NCI-H2196 treated with DMSO at 0.1 percent for 48 hours (cell line): ENCODE measurements at regions not wholly inside any gene's neighbourhood (a gene's known extent, or its start where the extent isn't known, plus 50 kb on each side); places are given as distances from the start of the nearest gene placed in this dataset.
A peak's percentile ranks its signal among the peaks of the same experiment; 100 is the strongest.
"Not testable (repeated sequence)": the region's sequence is repeated elsewhere in the genome, so short reads cannot be mapped to it uniquely, and the experiment has no call there.

Experiments
- DNase-seq: peaks from one replicate; lab custom pipeline; 2025; ENCODE audit not compliant: unreplicated experiment; lab: John Stamatoyannopoulos, UW

GRCh38 chr15:60130821-60131220, 126.7 kb downstream of the FOXB1 start:
- DNase-seq = no peak

GRCh38 chr15:60134609-60135008, 130.5 kb downstream of the FOXB1 start:
- DNase-seq = no peak

- no peak for DNase-seq
These were observed 131.8 kb downstream of the FOXB1 start for GRCh38 chr15:60135961-60136360.

GRCh38 chr15:60137711-60138396, 133.7 kb downstream of the FOXB1 start:
- no peak for DNase-seq

GRCh38 chr15:60138397-60138968, 134.4 kb downstream of the FOXB1 start:
- DNase-seq = no peak

GRCh38 chr15:60152386-60152785, 148.3 kb downstream of the FOXB1 start:
- DNase-seq = no peak

GRCh38 chr15:60154764-60155325, 150.7 kb downstream of the FOXB1 start:
- DNase-seq = no peak

- DNase-seq = no peak
These were observed 151.6 kb downstream of the FOXB1 start for GRCh38 chr15:60155661-60156060.

GRCh38 chr15:60160909-60161308, 156.8 kb downstream of the FOXB1 start:
- DNase-seq = no peak

GRCh38 chr15:60161704-60162103, 157.6 kb downstream of the FOXB1 start:
- no peak for DNase-seq

GRCh38 chr15:60162251-60162967, 158.3 kb downstream of the FOXB1 start:
- DNase-seq = no peak

- no peak for DNase-seq
These were observed 158.9 kb downstream of the FOXB1 start for GRCh38 chr15:60162968-60163355.

- no peak for DNase-seq
These were observed 161.0 kb downstream of the FOXB1 start for GRCh38 chr15:60165111-60165510.

GRCh38 chr15:60172143-60172542, 168.0 kb downstream of the FOXB1 start:
- no peak for DNase-seq

- peak; percentile 0 for DNase-seq
These were observed 175.8 kb downstream of the FOXB1 start for GRCh38 chr15:60179786-60180391.

- not testable (repeated sequence) for DNase-seq
These were observed 177.8 kb downstream of the FOXB1 start for GRCh38 chr15:60181957-60182356.

- DNase-seq = no peak
These were observed 179.3 kb downstream of the FOXB1 start for GRCh38 chr15:60183366-60183765.

GRCh38 chr15:60184579-60184978, 180.5 kb downstream of the FOXB1 start:
- no peak for DNase-seq

- no peak for DNase-seq
These were observed 186.9 kb downstream of the FOXB1 start for GRCh38 chr15:60191016-60191415.

- DNase-seq = no peak
These were observed 187.7 kb downstream of the FOXB1 start for GRCh38 chr15:60191821-60192220.

- no peak for DNase-seq
These were observed 191.5 kb downstream of the FOXB1 start for GRCh38 chr15:60195611-60196010.
